ENCODE measurements at regions not wholly inside any gene's neighbourhood (a gene's known extent, or its start where the extent isn't known, plus 50 kb on each side); places are given as distances from the start of the nearest gene placed in this dataset.
"Not testable (repeated sequence)": the region's sequence is repeated elsewhere in the genome, so short reads cannot be mapped to it uniquely, and the experiment has no call there.

DNA sequence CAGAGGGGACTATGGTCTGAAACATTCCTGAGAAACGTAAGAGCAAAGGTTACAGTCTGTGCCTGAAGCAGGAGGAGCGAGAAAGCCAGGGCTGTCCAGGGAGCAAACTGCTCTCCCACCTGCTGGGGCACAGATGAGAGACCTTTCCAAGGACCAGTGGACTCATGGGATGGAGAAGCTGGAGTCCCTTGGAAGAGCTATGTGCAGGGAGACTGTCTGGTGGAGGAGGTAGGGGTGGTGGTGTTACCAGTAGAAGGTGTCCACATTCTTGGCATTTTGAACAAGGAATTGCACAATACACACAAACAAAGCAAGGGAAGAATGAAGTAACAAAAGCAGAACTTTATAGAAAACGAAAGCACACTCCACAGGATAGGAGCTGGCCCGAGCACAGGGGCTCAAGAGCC, 97.9 kb upstream of the CYRIA start:
- DNase-seq (ENCODE audit: low spot score) = no peak

DNA sequence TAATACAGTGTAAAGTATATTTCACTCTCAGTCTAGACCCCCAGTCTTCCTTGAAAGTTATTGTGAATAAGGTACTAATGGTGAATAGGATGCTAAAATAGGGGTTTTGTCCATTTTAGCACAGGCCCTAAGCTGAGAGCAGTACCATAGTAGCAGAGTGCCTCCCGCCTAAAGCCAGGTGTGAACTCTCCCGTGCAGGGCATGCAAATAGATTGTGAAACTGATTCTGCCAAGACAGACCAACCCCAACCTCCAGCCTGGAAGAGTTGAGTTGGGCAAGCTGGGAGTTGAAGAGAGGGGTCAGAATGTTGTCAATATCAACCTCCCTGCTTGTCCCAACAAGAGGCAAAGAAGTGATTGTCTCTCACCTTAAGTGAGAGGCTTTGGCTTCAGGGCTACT, 97.4 kb upstream of the CYRIA start:
- DNase-seq (ENCODE audit: low spot score) = no peak

DNA sequence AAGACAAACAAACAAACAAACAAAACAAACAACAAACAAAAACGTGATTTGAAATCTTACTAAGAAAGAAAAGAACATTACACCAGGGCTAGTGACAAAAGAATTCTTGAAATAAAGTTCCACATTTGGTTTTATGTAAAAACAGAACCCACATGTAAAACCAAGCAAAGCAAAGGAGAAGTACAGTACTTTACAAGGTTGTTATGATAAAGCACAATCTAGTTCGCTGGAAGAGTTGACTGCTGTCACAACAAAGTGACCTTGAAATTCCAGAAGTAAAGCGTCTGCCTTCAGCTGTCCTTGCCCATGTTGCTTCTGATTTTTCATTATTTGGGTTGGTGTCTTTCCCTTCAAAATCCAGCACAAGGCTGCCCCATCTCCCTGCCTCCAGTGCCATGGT, 94.8 kb upstream of the CYRIA start:
- no peak for DNase-seq (ENCODE audit: low spot score)

DNA sequence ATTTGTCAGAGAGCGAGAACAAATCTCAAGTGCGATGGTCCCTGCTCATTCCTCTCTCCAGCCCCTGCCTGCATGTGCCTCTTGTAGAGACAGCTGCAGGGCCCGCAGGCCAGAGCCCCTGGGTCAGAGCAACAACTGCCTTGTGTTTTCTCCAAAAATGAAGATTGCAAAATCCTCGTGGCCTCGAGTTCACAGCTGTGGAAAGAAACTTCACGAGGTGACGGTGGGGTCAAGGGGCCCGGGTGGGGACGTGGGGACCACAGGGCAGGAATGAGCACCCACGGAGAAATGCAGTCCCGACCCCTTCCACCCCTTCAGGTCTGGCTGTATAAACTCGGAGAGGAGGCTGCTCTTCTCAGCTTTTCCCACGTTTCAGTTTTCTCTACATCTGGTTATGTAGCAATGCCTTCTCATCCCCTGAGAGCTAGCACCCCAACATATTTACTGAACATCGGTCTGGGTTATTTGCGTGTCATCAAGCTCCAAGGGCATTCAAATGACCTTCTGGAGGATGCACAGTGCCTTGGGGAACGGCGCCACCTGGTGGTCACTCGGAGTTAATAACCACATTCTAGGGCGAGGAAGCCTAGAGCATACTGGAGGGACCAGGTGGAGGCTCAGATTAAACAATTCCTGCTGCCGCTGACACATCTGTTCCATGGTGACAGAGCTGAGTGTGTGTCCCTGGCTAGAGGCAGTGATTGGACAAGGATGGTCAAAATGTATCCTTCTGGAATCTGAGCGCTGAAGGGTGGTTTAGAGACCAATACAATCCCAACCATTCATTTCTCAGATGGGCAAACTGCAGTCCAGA, 91.4 kb upstream of the CYRIA start:
- peak; percentile 63 for DNase-seq (ENCODE audit: low spot score)

DNA sequence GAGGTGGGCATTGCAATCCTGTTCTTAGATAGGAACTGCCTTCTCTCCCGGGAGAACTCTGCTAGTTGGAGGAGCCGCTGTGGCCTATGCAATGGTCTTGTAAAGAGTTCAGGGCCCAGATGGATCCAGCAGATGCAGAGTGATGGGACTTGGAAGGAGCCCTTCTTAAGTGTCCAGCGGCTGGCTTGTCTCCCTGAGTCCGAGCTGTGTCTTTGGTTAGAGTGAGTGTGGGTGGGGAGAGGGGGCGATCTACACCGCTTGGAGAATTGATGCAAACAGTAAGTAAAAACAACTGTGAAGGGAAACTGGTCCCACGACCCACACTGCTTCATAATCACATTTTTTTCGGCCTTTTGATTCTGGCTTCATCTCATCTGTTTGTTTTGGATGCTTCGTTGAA, 89.8 kb upstream of the CYRIA start:
- DNase-seq (ENCODE audit: low spot score) = no peak

DNA sequence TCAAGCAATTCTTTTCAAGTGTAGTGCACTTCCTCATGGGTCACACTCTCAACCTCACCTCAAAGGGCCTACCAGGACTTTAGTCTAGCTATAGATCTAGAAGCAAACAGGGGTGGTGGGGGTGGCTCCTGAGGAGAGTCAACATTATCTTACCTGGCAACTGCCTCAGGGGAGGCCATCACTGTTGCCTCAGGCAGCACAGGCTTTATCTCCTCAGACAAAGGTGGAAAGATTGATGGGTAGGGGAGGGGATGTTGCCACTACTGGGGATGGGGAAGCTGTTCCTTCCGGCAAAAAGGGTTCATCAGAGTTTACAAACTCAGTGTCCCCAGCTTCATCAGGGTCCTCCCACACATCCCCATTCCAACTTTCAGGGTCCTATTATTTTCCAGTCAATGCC, 87.4 kb upstream of the CYRIA start:
- not testable (repeated sequence) for DNase-seq (ENCODE audit: low spot score)

DNA sequence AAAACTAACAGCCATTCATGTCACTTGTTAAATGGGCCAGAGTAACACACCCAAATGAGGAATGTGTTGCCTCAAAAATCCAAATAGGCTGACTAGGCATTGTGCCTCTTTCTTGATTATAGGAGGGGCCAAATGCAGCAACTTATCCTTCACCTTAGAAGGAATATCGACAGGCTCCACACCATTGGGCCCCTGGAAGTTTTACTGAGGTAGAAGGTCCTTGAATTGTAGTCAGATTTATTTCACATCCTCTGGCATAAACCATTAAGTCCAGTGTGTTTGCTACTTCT, 85.2 kb upstream of the CYRIA start:
- DNase-seq (ENCODE audit: low spot score) = not testable (repeated sequence)

DNA sequence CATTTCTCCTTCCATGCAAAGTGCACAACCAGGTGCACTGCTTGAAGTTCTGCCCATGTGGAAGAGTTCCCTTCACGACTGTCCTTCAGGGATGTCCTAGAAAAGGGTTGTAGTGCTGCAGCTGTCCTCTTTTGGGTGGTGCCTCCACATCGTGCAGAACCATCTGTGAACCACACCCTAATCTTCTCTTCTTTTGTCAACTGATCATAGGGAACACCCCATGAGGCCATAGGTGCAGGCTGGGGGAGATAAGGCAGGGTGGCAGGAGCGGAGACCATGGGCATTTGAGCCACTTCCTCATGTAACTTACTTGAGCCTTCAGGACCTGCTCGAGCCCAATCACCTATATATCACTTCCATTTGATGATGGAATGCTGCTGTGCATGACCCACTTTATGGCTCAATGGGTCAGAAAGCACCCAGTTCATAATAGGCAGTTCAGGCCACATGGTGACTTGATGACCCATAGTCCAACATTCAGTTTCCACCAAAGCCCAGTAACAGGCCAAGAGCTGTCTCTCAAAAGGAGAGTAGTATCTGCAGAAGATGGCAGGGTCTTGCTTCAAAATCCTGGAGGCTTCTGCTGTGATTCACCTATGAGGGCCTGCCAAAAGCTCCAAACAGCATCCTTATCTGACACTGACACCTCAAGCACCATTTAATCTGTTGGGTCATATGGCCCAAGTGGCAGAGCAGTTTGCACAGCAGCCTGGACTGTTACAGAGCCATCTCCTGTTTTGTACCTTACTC, 84.7 kb upstream of the CYRIA start:
- no peak for DNase-seq (ENCODE audit: low spot score)

DNA sequence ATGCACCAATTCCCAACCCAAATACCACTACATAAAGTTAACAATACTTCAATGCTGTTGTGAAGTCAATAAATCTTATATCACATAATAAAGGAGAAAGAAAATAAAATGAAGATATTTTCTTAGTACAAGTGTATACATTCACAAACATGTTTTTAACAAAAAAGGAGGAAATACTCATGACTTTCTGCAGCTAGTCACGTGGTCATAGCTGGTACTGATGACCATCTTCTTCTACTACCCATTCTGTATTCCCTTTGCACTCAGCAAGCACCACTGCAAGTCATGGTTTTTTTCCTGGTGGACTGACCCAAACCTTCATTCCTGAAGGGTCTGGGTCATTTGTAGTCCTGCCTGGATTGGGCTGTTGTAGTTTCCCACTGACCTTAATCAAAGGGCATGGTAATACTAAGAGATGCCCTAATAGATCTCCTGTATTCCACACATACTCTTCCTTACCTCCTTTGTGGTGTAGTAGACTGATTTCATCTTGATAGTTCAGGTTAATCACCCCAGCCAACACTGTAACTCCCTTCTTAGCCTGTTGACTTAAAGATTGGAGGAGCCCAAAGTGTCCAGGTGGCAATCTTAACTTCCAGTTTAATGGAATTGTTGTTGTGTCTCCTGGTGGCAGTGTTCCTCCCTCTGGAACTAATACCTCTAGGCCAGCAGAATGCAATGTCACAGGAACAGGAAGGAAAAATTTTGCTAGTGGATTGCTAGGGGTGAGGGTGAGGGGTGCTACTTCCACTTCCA, 83.1 kb upstream of the CYRIA start:
- not testable (repeated sequence) for DNase-seq (ENCODE audit: low spot score)

DNA sequence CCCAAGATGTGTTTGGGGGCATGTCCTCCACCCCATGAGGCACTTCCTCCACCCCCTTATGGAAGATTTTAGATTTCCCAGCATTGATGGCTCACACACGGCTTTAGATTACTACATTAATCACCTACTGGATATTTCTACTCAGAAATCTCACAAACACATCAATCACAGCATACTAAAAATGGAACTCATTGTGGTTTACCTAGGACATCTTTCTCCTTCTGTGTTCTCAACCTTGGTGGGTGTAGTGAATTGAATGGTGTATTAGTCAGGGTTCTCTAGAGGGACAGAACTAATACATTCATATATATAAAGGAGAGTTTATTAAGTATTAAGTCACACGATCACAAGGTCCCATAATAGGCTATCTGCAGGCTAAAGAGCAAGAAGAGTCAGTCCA, 82.1 kb upstream of the CYRIA start:
- no peak for DNase-seq (ENCODE audit: low spot score)

DNA sequence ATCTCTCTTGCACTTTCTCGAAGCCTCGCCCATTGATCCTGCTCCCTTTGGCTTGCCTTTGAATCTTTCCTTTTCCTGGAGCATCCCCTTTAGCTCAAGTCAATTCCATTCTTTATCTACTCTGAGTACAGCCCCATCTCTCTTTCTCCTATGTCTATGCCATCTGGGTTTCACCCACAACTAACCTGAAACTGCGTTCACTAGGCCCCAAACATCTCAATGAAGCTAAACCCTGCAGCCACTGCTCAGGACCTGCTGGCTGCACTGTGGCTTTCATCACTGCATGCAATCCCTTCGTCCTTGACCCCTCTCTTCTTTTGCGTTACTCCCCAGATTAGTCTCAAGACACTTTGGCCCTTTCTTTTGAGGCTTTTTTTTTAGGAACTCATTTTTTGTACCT, 81.6 kb upstream of the CYRIA start:
- no peak for DNase-seq (ENCODE audit: low spot score)

DNA sequence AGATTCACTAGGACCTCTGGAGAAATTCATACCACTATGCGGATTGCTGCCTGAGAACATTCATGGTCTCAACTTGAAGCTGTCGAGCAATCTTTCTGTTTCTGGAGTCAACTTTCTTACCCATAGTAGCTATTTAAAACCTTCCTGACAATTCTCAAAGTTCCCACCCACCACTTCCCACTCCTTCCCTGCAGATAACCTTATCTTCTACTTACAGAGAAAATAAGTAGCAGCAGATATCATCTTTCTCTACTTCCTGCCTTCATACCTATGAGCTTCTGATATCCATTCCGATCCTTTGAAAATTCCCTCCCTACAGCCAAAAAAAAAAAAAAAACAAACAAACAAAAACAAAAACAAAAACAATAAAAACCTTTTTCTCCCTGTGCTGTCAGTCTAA, 81.2 kb upstream of the CYRIA start:
- DNase-seq (ENCODE audit: low spot score) = no peak

DNA sequence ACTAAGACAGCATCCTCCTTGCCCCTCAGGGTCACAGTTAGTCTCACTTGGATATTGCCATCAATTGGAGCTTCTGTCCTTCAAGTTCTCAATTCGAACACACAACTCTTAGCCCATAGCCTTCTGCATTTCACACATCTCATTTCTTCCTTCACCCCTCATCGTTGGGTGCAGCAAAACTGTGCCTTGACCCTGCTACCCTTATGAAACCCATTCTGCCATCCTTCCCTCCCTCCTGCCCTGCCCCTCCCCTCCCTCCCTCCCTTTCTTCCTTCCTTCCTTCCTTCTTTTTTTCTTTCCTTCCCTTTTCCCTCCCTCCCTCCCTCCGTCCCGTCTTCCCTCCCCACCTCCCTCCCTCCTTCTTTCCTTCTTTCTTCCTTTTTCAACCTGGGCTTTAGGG, 80.7 kb upstream of the CYRIA start:
- no peak for DNase-seq (ENCODE audit: low spot score)

DNA sequence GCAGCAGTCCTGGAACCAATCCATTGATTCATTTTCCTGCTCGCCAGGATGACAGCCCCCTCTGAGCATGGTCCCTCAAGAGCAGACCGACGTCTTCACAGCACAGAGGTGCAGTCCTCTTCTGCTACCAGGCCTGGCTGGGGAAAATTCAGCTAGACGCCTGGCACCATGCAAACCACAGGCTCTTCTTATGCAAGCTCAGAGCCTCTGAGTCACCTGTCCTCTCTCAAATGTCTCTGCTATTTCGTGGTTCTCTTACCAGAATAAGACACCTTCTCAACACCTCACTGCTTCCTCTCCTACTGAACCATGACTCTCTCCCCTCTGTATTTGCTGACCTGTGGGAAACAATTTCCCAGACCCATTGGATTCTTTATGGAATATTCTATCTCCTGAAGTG, 79.8 kb upstream of the CYRIA start:
- no peak for DNase-seq (ENCODE audit: low spot score)

DNA sequence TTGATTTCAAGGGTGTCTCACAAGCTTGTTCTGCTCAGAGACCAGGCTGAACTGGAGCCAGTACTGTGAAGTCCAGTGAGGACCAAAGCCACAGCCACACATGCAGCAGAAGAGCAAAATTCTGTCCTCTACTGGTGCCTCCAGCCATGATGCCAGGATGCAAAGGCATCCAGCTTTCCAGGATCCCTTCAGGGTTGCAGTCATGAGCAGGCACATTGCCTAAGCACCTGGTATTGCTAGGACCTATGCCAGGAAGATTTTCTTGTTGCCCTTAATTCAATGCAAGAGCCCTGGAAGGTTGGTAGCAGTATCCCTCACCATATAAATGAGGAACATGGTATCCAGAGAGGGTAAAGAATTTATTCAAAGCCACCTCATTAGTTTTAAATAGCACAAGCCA, 78.9 kb upstream of the CYRIA start:
- no peak for DNase-seq (ENCODE audit: low spot score)

DNA sequence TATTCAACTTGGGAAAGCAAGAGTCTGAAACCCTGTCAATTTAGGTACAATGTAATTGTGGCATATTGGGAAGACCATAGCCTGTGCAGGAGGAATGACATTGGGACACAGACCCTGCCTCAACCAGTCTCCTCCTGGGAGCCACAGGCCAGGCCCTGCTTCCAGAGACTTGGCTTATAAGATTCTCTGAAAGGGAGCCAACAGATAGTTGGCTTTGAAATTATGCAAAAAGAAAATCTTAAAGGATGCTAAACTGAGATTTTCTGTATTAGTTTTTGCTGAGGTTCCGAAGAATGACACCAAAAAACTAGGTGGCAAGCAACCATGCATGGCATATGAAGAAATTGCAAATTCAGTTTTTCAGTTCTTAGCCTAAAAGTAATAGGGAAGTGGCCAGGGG, 76.4 kb upstream of the CYRIA start:
- no peak for DNase-seq (ENCODE audit: low spot score)

DNA sequence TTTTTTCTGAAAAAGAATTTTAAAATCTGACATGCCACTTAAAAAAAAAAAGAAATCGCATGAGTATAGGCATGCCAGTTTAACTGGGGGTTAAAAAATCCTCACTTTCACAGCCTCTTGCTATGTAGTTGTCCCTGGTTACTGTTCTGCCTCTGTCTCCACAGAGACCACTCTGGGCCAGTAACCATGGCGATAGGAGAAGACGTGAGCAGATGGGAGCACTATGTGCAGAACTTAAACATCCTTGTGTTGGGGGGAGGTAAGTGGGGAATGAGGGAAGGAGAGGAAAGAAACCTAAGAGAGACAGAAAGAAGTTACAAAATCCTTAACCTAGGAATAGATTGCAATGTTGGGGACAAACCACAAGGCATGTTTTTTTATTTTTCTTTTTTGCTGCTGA, 75.9 kb upstream of the CYRIA start:
- no peak for DNase-seq (ENCODE audit: low spot score)

DNA sequence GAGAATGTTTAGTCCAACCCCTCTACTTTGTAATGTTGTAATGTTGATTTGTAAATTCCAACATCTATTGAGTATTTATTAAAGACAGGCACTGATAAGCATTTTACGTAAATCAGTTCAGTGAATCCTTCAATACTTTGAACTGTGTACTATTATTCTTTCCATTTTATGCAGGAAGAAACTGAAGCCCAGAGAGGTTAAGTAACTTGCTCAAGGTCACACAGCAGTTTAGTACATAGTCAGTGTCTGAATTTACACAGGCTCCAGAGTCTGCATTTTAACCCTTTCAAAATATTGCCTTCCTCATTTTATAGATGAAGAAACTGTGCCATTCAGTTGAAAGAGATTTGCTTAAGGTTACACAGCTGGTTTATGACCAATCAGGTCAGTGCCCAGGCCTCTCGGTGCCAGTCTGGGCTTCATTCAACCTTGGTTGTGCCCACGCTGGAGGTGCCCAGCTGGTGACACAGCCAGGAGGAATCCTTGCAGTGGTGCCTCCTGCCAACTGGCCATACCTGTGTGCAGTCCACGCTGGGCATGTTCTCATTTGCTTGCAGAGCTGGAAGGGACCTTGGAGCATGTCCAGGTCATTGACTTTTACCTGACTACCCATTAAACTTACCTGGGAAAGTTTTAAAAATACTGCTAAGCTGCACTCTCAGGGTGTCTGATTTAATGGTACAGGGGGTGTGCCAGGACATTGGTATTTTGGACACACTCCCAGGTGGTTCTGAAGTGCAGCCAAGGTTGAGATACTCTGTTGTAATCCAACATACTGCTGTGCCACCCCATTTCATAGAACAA, 74.3 kb upstream of the CYRIA start:
- no peak for DNase-seq (ENCODE audit: low spot score)

DNA sequence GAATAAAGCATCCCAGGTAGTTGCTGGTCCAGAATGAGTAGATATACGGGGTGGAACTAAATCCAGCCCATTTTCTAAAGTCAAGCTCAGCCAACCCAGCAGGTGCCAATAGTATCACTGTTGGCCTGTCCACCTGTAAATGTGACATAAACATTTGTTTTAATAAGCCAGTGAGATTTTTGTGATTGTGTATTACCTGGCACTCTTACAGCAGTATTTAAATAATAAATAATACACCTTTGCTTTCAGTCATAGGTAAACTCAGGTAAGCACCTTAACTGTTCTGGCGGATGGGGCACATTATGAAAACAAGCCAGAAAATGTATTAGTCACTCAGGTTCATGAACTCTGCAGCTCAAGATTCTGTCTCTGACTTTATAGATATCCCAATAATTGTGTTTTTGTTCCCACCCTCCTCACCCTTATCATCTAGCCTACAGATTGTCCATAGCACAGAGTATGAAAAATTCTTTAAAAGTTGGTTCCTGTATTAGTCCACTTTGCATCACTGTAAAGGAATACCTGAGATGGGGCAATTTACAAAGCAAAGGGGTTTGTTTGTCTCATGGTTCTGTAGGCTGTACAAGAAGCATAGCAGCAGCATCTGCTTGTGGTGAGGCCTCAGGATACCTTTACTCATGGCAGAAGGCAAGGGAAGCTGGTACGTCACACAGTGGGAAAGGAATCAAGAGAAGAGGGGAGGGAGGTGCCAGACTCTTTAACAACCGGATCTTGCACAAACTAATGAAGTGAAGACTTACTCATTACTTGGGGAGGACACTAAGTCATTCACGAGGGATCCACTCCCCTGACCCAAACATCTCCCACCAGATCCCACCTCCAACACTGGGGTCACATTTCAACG, 73.0 kb upstream of the CYRIA start:
- DNase-seq (ENCODE audit: low spot score) = no peak

DNA sequence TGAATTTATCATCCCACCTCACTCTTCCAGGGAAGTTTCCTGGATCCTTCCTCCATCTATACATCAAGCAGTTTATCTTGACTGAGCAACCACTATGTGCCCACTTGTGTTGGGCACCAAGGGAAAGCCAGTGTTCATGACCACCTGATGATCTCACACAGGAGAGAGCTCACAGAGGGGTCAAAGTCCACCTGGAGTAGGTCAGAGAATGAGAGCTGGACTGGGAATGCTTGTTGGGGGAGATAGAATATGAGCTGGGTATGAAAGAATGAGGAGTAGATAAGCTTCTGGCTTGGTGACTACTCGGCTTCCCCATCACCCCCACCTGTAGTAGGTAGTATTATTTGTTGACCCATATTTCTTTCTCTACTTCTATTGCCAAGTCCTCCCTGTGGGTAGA, 72.2 kb upstream of the CYRIA start:
- no peak for DNase-seq (ENCODE audit: low spot score)

DNA sequence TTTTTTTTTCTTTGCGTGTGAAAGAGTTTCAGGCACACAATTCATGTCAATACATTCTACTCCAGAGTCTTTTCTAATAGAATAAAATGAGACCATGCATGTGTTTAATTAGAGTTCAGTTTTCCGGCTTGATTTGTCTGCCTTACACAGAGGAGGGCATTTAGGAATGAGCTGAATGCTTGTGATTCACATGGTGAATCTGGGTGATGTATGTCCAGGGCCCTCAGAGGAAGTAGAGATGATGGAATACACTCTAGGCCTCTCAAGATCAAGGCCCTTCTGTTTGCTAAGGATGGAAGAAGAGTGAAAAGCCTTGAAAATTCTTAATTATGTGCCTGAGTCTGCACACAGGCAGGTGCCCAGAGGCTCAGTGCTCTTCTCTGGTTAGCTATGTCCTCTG, 71.0 kb upstream of the CYRIA start:
- no peak for DNase-seq (ENCODE audit: low spot score)
